ENCODE measurements at regions not wholly inside any gene's neighbourhood (a gene's known extent, or its start where the extent isn't known, plus 50 kb on each side); places are given as distances from the start of the nearest gene placed in this dataset.
"Not testable (repeated sequence)": the region's sequence is repeated elsewhere in the genome, so short reads cannot be mapped to it uniquely, and the experiment has no call there.

GRCh38 chr7:153938451-153938850 is 113.7 kb upstream of the DPP6 start:
- DNase-seq, result no peak
- Histone ChIP-seq H3K27ac (ENCODE audit: low read length) (no peak overlapping the region), H3K36me3 (ENCODE audit: control insufficient read depth, insufficient read depth, low read length) (no peaks in the 10 kb centered on the region), H3K4me3 (ENCODE audit: low read length) (no peak overlapping the region), H3K27me3 (ENCODE audit: control insufficient read depth, insufficient read depth, low read length) (no peaks in the 10 kb centered on the region), H3K9me3 (ENCODE audit: control insufficient read depth, low read depth, low read length) (peaks cover 6% of the 10 kb centered on the region), H3K4me1 (ENCODE audit: control insufficient read depth, insufficient read depth, low read length) (no peaks in the 10 kb centered on the region)
- 100% methylated on average over 3 of the region's 8 CpGs for WGBS (ENCODE audit: insufficient coverage, low lambda C conversion rate)

- no peak for DNase-seq
- no peaks in the 10 kb centered on the region for H3K36me3 ChIP-seq (ENCODE audit: control insufficient read depth, insufficient read depth, low read length)
- H3K27me3 ChIP-seq (ENCODE audit: control insufficient read depth, insufficient read depth, low read length), result no peaks in the 10 kb centered on the region
- H3K9me3 ChIP-seq (ENCODE audit: control insufficient read depth, low read depth, low read length), result peaks cover 6% of the 10 kb centered on the region
- 60% methylated on average over 2 of the region's 5 CpGs for WGBS (ENCODE audit: insufficient coverage, low lambda C conversion rate)
- H3K4me3 ChIP-seq (ENCODE audit: low read length), result no peak overlapping the region
- H3K4me1 ChIP-seq (ENCODE audit: control insufficient read depth, insufficient read depth, low read length), result no peaks in the 10 kb centered on the region
- H3K27ac ChIP-seq (ENCODE audit: low read length), result no peak overlapping the region
These were observed 113.0 kb upstream of the DPP6 start for GRCh38 chr7:153939177-153939576.

- H3K4me1 ChIP-seq (ENCODE audit: control insufficient read depth, insufficient read depth, low read length), result no peaks in the 10 kb centered on the region
- DNase-seq, result no peak
- no CpG with 5 or more reads among the region's 3 CpGs for WGBS (ENCODE audit: insufficient coverage, low lambda C conversion rate)
- no peaks in the 10 kb centered on the region for H3K27me3 ChIP-seq (ENCODE audit: control insufficient read depth, insufficient read depth, low read length)
- H3K9me3 ChIP-seq (ENCODE audit: control insufficient read depth, low read depth, low read length), result peaks cover 6% of the 10 kb centered on the region
- no peak overlapping the region for H3K4me3 ChIP-seq (ENCODE audit: low read length)
- no peaks in the 10 kb centered on the region for H3K36me3 ChIP-seq (ENCODE audit: control insufficient read depth, insufficient read depth, low read length)
- H3K27ac ChIP-seq (ENCODE audit: low read length), result no peak overlapping the region
These were observed 112.5 kb upstream of the DPP6 start for GRCh38 chr7:153939654-153940053.

- H3K27ac ChIP-seq (ENCODE audit: low read length), result no peak overlapping the region
- WGBS (ENCODE audit: insufficient coverage, low lambda C conversion rate), result no CpG with 5 or more reads among the region's 5 CpGs
- no peak overlapping the region for H3K4me3 ChIP-seq (ENCODE audit: low read length)
- H3K27me3 ChIP-seq (ENCODE audit: control insufficient read depth, insufficient read depth, low read length), result no peaks in the 10 kb centered on the region
- H3K4me1 ChIP-seq (ENCODE audit: control insufficient read depth, insufficient read depth, low read length), result no peaks in the 10 kb centered on the region
- no peaks in the 10 kb centered on the region for H3K36me3 ChIP-seq (ENCODE audit: control insufficient read depth, insufficient read depth, low read length)
- no peaks in the 10 kb centered on the region for H3K9me3 ChIP-seq (ENCODE audit: control insufficient read depth, low read depth, low read length)
- DNase-seq, result no peak
These were observed 111.1 kb upstream of the DPP6 start for GRCh38 chr7:153941061-153941460.

GRCh38 chr7:153942036-153942435 is 110.2 kb upstream of the DPP6 start:
- H3K4me1 ChIP-seq (ENCODE audit: control insufficient read depth, insufficient read depth, low read length), result no peaks in the 10 kb centered on the region
- no peak overlapping the region for H3K27ac ChIP-seq (ENCODE audit: low read length)
- no peak overlapping the region for H3K4me3 ChIP-seq (ENCODE audit: low read length)
- no CpG with 5 or more reads among the region's 7 CpGs for WGBS (ENCODE audit: insufficient coverage, low lambda C conversion rate)
- DNase-seq, result no peak
- no peaks in the 10 kb centered on the region for H3K36me3 ChIP-seq (ENCODE audit: control insufficient read depth, insufficient read depth, low read length)
- no peaks in the 10 kb centered on the region for H3K9me3 ChIP-seq (ENCODE audit: control insufficient read depth, low read depth, low read length)
- H3K27me3 ChIP-seq (ENCODE audit: control insufficient read depth, insufficient read depth, low read length), result no peaks in the 10 kb centered on the region

- WGBS (ENCODE audit: insufficient coverage, low lambda C conversion rate), result no CpG with 5 or more reads among the region's 4 CpGs
- H3K4me3 ChIP-seq (ENCODE audit: low read length), result no peak overlapping the region
- no peaks in the 10 kb centered on the region for H3K9me3 ChIP-seq (ENCODE audit: control insufficient read depth, low read depth, low read length)
- DNase-seq, result peak in 1 of 2 donors; percentile 8
- no peaks in the 10 kb centered on the region for H3K4me1 ChIP-seq (ENCODE audit: control insufficient read depth, insufficient read depth, low read length)
- no peaks in the 10 kb centered on the region for H3K36me3 ChIP-seq (ENCODE audit: control insufficient read depth, insufficient read depth, low read length)
- no peak overlapping the region for H3K27ac ChIP-seq (ENCODE audit: low read length)
- no peaks in the 10 kb centered on the region for H3K27me3 ChIP-seq (ENCODE audit: control insufficient read depth, insufficient read depth, low read length)
These were observed 108.7 kb upstream of the DPP6 start for GRCh38 chr7:153943457-153943856.

GRCh38 chr7:153943861-153944260 is 108.3 kb upstream of the DPP6 start:
- H3K27ac ChIP-seq (ENCODE audit: low read length), result no peak overlapping the region
- peak in 1 of 2 donors; percentile 11 for DNase-seq
- H3K36me3 ChIP-seq (ENCODE audit: control insufficient read depth, insufficient read depth, low read length), result no peaks in the 10 kb centered on the region
- no peaks in the 10 kb centered on the region for H3K4me1 ChIP-seq (ENCODE audit: control insufficient read depth, insufficient read depth, low read length)
- H3K4me3 ChIP-seq (ENCODE audit: low read length), result no peak overlapping the region
- no peaks in the 10 kb centered on the region for H3K27me3 ChIP-seq (ENCODE audit: control insufficient read depth, insufficient read depth, low read length)
- WGBS (ENCODE audit: insufficient coverage, low lambda C conversion rate), result no CpG with 5 or more reads among the region's 12 CpGs
- no peaks in the 10 kb centered on the region for H3K9me3 ChIP-seq (ENCODE audit: control insufficient read depth, low read depth, low read length)

GRCh38 chr7:153948060-153948459 is 104.1 kb upstream of the DPP6 start:
- no peaks in the 10 kb centered on the region for H3K4me1 ChIP-seq (ENCODE audit: control insufficient read depth, insufficient read depth, low read length)
- H3K27ac ChIP-seq (ENCODE audit: low read length), result no peak overlapping the region
- H3K36me3 ChIP-seq (ENCODE audit: control insufficient read depth, insufficient read depth, low read length), result no peaks in the 10 kb centered on the region
- H3K4me3 ChIP-seq (ENCODE audit: low read length), result no peak overlapping the region
- H3K27me3 ChIP-seq (ENCODE audit: control insufficient read depth, insufficient read depth, low read length), result no peaks in the 10 kb centered on the region
- WGBS (ENCODE audit: insufficient coverage, low lambda C conversion rate), result no CpG with 5 or more reads among the region's 2 CpGs
- DNase-seq, result no peak
- no peaks in the 10 kb centered on the region for H3K9me3 ChIP-seq (ENCODE audit: control insufficient read depth, low read depth, low read length)

GRCh38 chr7:153951316-153951715 is 100.9 kb upstream of the DPP6 start:
- DNase-seq, result no peak
- Histone ChIP-seq H3K36me3 (ENCODE audit: control insufficient read depth, insufficient read depth, low read length) (no peaks in the 10 kb centered on the region), H3K4me1 (ENCODE audit: control insufficient read depth, insufficient read depth, low read length) (no peaks in the 10 kb centered on the region), H3K27ac (ENCODE audit: low read length) (no peak overlapping the region), H3K4me3 (ENCODE audit: low read length) (no peak overlapping the region), H3K27me3 (ENCODE audit: control insufficient read depth, insufficient read depth, low read length) (no peaks in the 10 kb centered on the region), H3K9me3 (ENCODE audit: control insufficient read depth, low read depth, low read length) (no peaks in the 10 kb centered on the region)
- WGBS (ENCODE audit: insufficient coverage, low lambda C conversion rate), result no CpG with 5 or more reads among the region's 10 CpGs

- no peak for DNase-seq
These were observed 97.7 kb upstream of the DPP6 start for GRCh38 chr7:153954477-153954876.

GRCh38 chr7:153957677-153958076 is 94.5 kb upstream of the DPP6 start:
- H3K27me3 ChIP-seq (ENCODE audit: control insufficient read depth, insufficient read depth, low read length); H3K27ac ChIP-seq (ENCODE audit: low read length); H3K36me3 ChIP-seq (ENCODE audit: control insufficient read depth, insufficient read depth, low read length); DNase-seq; H3K4me3 ChIP-seq (ENCODE audit: low read length); H3K4me1 ChIP-seq (ENCODE audit: control insufficient read depth, insufficient read depth, low read length); H3K9me3 ChIP-seq (ENCODE audit: control insufficient read depth, low read depth, low read length): not testable (repeated sequence)
- WGBS (ENCODE audit: insufficient coverage, low lambda C conversion rate), result no CpG with 5 or more reads among the region's 5 CpGs

More at GRCh38 chr7:153954477-153954876, 97.7 kb upstream of the DPP6 start:
- Histone ChIP-seq H3K27ac (ENCODE audit: low read length) (no peak overlapping the region), H3K27me3 (ENCODE audit: control insufficient read depth, insufficient read depth, low read length) (no peaks in the 10 kb centered on the region), H3K4me3 (ENCODE audit: low read length) (no peak overlapping the region), H3K4me1 (ENCODE audit: control insufficient read depth, insufficient read depth, low read length) (no peaks in the 10 kb centered on the region), H3K36me3 (ENCODE audit: control insufficient read depth, insufficient read depth, low read length) (no peaks in the 10 kb centered on the region), H3K9me3 (ENCODE audit: control insufficient read depth, low read depth, low read length) (no peaks in the 10 kb centered on the region)
- WGBS (ENCODE audit: insufficient coverage, low lambda C conversion rate), result no CpG with 5 or more reads among the region's 4 CpGs

Data from large intestine (tissue), 3 donors.